BE2C (cell line): ENCODE measurements at regions not wholly inside any gene's neighbourhood (a gene's known extent, or its start where the extent isn't known, plus 50 kb on each side); places are given as distances from the start of the nearest gene placed in this dataset.

Experiments used
- DNase-seq: peaks from one replicate; pipeline ENCODE4 v3.0.0-alpha.2; 2020
- H3K27me3 ChIP-seq: fragments of 250-450 bp; sonication (Bioruptor Pico); 2 replicates; pipeline ENCODE4 v1.5.1; 2020; ENCODE audit warnings: mild to moderate bottlenecking
- H3K36me3 ChIP-seq: fragments of 250-450 bp; sonication (Bioruptor Pico); 2 replicates; pipeline ENCODE4 v1.5.1; 2020; ENCODE audit warnings: mild to moderate bottlenecking
- H3K4me1 ChIP-seq: fragments of 250-450 bp; sonication (Bioruptor Pico); 2 replicates; pipeline ENCODE4 v1.5.1; 2020
- H3K4me3 ChIP-seq: 2 replicates; pipeline ENCODE4 v1.5.1; 2011; ENCODE audit warnings: low read depth, low read length
- H3K9me3 ChIP-seq: fragments of 250-450 bp; sonication (Bioruptor Pico); 2 replicates; pipeline ENCODE4 v1.5.1; 2020
- TF ChIP-seq, protein P1 (sequence below): IDR thresholded peaks from 2 replicates; pipeline ENCODE4 v1.5.1; 2012; ENCODE audit warnings: mild to moderate bottlenecking, low read depth, low read length

DNA sequence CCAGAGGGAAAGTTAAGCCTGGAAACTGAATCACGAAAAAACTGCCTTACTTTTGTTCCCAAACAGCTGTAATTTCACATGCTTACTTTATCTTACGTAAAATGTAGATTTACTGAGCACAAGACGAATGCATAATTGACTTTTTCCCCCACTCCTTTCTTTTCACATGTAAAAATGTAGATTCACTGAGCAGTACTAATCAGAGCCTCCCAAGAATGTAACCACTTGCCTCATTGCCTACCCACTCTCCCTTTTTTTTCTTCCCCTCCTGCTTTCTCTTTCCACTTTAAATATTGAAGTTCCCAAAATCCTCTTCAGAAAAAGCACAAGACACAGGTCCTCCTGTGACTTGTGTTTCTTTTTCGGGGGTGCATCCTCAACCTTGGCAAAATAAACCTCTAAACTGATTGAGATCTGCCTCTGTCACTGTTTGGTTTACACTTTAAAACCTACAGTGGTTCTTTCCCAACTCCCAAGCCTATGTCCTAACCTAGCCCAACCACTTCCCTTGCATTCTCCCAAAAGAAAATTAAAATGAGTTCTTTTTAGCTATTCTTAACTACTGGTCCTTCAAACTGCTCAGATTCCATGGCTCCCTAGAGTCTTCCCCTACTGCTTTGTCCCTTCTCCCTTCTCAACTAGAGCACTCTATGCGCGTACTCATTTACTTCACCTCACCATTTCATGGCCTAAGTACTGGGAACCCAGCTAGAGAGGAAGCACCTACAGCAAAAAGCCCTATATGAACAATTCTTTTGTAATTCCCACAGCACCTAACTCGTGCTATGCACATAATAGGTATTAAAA is 236.6 kb upstream of the MKLN1 start:
- H3K27me3 ChIP-seq, result no peaks in the 10 kb centered on the region
- DNase-seq, result no peak
- TF ChIP-seq, protein P1, sequence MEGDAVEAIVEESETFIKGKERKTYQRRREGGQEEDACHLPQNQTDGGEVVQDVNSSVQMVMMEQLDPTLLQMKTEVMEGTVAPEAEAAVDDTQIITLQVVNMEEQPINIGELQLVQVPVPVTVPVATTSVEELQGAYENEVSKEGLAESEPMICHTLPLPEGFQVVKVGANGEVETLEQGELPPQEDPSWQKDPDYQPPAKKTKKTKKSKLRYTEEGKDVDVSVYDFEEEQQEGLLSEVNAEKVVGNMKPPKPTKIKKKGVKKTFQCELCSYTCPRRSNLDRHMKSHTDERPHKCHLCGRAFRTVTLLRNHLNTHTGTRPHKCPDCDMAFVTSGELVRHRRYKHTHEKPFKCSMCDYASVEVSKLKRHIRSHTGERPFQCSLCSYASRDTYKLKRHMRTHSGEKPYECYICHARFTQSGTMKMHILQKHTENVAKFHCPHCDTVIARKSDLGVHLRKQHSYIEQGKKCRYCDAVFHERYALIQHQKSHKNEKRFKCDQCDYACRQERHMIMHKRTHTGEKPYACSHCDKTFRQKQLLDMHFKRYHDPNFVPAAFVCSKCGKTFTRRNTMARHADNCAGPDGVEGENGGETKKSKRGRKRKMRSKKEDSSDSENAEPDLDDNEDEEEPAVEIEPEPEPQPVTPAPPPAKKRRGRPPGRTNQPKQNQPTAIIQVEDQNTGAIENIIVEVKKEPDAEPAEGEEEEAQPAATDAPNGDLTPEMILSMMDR, result no peak
- no peak overlapping the region for H3K4me3 ChIP-seq
- peaks cover 6% of the 10 kb centered on the region for H3K36me3 ChIP-seq
- H3K9me3 ChIP-seq, result no peaks in the 10 kb centered on the region
- no peaks in the 10 kb centered on the region; the same call in 1 of the 2 replicates for H3K4me1 ChIP-seq

DNA sequence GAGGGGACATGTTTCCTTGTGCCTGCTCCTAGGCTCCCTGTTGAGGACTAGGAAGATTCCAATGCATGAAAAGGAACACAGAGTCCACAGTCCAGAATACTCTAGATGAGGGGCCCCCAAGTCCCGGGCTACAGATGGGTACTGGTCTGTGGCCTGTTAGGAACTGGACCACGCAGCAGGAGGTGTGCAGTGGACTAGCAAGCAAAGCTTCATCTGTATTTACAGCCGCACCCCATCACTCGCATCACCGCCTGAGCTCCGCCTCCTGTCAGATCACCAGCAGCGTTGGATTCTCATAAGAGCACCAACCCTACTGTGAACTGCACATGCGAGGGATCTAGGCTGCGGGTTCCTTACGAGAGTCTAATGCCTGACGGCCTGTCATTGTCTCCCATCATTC is 233.0 kb upstream of the MKLN1 start:
- H3K36me3 ChIP-seq, result peaks cover 3% of the 10 kb centered on the region
- H3K4me1 ChIP-seq, result no peaks in the 10 kb centered on the region
- H3K27me3 ChIP-seq, result no peaks in the 10 kb centered on the region
- TF ChIP-seq, protein P1, result no peak
- H3K4me3 ChIP-seq, result no peak overlapping the region
- no peaks in the 10 kb centered on the region for H3K9me3 ChIP-seq
- no peak for DNase-seq

DNA sequence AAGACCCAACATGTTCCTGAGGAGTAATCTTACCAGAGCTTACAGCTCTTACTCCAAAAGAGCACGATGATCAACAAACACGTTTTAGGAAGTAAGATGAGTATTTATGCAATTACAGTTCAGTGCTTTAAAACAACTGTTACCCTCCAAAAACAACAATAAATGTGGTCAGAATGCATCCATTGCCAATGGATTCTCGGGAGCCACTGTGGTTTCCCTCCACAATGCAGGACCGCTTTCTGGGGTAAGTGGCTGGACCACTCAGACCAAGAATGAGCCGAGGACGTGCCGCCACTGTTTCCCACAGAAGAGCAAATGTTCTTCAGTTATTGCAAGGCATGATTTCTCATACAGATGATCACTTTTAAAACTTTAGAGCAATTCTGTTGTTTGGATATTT is 232.3 kb upstream of the MKLN1 start:
- Histone ChIP-seq H3K36me3 (no peaks in the 10 kb centered on the region; the same call in none of the 2 replicates), H3K9me3 (no peaks in the 10 kb centered on the region; the same call in 1 of the 2 replicates), H3K4me3 (no peak overlapping the region), H3K27me3 (no peaks in the 10 kb centered on the region), H3K4me1 (no peaks in the 10 kb centered on the region)
- TF ChIP-seq, protein P1, result no peak
- DNase-seq, result no peak

DNA sequence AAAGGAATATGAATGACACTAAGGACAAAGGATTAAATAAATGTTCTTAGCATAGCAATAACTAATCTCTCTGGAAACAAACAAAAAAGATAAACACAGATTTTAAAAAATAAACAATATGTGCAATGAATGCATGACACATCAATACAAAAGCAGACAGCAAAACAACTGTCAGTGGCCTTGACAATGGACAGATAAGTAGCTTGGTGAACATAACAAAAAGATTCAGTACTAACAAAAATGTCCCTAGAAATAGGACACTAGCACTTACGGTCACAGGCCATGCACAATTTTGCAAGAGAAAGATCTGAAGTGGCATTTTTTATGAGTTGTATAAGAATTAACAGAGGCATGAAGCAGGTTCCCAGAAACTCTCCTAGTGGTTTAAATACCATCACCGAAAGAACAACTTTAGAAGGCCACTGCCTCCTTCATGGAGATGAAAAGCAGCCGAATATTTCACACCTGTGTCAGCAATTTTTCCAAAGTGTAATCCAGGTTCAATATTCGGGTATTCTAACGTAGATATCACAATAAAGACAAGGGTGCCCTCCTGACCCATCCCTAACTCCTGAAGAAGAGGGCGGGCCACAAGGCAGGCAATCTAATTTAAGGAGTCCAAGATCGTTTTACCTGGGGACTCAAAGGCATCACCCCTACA is 231.3 kb upstream of the MKLN1 start:
- H3K4me1 ChIP-seq, result no peaks in the 10 kb centered on the region
- peaks cover 2% of the 10 kb centered on the region for H3K36me3 ChIP-seq
- no peak overlapping the region for H3K4me3 ChIP-seq
- no peaks in the 10 kb centered on the region for H3K27me3 ChIP-seq
- TF ChIP-seq, protein P1, result no peak
- no peaks in the 10 kb centered on the region; the same call in 1 of the 2 replicates for H3K9me3 ChIP-seq
- DNase-seq, result no peak

DNA sequence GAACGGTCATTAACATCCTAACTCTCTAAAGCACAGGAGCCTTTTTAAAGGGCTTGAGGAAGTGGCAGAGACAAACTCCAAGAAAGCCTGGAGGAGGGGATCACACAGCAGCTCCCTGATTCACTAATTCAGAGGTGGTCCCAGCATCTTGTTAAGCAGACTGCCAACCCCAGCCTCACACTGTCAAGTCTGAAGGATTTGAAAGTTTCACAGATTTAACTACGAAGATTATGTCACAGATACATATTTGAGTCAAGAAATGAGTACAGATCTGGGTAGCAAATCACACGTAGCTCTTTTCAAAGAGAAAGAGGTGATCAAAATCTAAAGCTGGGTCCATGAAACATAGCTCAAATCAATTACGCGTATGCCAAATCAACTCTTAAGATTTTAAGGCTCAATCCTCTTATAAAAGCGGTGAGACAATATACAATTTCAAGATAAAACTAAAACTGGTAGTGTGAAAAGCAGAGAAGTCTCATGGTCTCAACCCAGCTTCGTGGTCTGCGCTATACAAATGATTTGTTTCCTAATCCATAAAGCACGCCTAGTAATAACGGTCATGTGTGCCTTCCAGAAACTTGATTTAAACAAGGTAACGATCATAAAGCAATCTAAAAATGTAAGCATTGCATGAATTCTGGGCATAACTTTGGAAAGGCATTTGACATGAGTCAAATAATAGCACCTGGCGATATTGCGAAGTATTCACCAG is 229.9 kb upstream of the MKLN1 start:
- Histone ChIP-seq H3K36me3 (peaks cover 11% of the 10 kb centered on the region), H3K4me1 (no peaks in the 10 kb centered on the region), H3K27me3 (no peaks in the 10 kb centered on the region), H3K4me3 (no peak overlapping the region), H3K9me3 (no peaks in the 10 kb centered on the region; the same call in 1 of the 2 replicates)
- no peak for DNase-seq
- TF ChIP-seq, protein P1, result no peak
